SW 1271 (cell line): ENCODE measurements at regions not wholly inside any gene's neighbourhood (a gene's known extent, or its start where the extent isn't known, plus 50 kb on each side); places are given as distances from the start of the nearest gene placed in this dataset.

Experiments
- DNase-seq, 2 experiments: peaks; one replicate each; lab custom pipeline; 2025; lab: John Stamatoyannopoulos, UW

DNA sequence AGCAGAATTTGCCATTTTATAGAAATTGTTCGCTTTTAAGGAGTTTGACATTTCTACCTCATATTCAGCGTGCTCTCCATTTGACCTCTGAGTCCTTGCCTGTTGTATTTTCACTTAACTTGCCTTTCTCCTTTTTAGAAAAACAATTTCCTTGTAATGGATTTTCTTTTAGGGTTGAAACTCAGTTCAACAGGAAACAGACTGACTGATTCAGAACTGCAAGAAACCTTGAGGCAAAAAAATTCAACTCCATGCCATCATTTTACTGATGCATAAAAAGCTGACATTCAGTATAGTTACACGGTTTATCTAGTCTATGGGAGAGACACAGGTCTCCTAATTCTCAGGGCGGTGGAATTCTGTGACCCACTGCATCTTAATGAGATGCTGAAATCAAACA lies 59.8 kb downstream of the MRPS30 start:
- DNase-seq: no peak

DNA sequence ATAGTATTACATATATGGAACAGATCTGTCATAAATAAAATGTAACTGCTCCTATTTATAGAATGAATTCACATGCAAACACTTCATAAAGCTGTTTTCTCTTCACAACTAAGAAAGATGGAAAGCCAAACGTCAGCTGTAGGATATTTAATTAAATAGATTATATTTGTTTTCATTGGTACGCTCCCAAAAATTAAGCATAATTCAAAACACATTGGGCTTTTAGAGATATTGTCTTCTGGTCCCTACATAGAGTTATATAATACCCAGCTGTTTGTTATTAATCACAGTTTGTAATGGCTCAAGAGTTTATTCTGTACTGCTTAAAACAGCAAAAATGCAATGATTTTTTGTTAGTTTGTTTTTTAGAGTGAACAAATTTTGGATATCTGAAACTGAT lies 61.2 kb downstream of the MRPS30 start:
- no peak for DNase-seq

DNA sequence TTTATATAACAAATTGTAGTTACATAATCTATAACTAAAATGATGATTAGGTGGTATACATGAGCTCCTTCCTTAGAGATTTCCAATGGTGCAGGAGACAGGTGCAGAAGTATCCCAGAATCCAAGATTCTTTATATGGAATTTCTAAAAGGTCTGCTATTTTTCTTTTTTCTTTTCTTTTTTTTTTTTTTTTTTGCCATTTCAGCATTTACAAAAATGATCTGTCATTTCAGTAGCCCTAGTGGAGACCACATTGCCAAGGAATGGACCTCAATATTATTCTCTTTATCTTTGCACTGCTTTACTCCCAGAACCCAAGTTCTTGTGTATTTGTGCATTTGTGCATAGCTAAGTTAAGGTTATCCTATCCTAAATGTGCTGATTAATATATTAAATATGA lies 61.7 kb downstream of the MRPS30 start:
- DNase-seq: no peak

DNA sequence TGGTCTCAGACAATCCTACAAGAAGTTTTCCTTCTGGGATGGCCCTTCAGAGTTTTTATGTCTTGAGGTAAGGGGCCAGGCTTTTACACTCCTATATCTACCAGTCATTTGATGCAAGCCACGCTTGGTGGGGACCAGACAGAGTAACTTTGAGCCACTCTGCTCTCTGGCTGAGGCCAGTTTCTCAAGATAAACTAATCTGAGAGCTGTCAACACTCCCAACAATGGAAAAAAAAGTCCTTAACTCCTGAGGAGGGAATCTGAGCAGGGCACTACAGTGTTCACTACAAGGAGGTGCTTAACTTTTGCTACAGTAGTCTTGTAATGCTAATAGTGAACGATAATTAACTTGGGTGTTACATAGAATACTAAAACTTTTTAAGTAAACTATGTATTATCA lies 62.7 kb downstream of the MRPS30 start:
- no peak for DNase-seq

DNA sequence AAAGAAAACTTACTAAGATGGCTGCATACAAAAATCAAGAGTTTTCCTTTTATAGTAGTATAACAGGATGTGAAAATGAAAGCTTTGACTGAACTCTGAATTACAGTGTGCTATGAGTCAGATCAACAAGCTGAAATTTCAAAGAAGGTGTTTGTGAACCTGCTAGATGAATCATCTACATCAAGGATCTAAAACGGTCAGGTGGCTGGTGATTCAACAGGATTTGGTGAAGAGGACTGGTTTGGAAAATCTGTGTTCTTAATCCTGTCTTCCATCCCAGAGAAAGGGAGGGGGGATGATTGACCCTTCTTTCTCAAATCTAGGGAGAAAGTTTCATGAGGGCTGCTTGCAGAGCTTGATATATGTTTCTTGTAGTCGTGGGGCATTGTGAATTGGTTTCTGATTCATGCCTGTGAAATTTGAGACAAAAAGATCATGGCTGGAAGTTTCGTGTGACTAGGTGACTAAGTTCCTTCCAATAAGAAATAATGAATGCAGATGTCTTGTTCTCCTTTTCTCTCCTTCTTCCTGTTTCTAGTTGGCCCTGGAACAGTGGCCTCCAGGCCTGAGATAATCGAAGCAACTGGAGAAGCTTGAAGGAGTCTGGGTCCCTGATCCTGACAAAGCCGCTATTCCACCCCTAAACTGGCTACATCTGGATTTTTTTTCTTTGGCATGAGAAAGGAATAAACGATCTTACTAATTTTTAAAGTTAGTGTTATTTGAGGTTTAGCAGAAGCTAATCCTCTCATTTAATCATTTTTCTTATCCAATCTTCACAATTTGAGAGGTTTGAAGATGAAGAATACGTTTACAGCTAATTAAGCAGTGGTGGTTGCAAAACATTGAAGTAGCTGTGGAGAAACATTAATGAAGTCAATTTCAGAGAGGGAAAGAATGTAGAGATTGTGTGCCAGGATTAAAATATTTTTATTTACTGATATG lies 67.2 kb downstream of the MRPS30 start:
- peak; percentile 88 to 97 for DNase-seq

DNA sequence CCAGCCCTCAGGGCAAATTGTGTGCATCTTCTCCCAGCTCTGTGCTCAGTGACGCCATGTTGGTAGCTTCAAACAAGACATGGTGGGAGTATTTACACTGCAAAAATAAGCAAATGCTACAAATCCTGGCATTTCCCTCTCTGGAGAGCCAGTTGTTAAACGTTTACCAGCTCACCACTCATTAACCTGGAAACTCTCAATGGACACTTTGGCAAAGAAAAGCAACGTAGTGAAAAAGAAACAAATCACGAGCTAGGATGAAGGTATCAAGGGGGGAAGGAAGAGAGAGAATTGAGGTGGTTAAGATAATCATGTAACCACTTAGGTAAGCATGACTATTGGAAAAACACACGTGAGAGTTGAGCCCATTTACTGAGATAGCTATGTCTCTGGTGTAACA lies 72.5 kb downstream of the MRPS30 start:
- no peak for DNase-seq

DNA sequence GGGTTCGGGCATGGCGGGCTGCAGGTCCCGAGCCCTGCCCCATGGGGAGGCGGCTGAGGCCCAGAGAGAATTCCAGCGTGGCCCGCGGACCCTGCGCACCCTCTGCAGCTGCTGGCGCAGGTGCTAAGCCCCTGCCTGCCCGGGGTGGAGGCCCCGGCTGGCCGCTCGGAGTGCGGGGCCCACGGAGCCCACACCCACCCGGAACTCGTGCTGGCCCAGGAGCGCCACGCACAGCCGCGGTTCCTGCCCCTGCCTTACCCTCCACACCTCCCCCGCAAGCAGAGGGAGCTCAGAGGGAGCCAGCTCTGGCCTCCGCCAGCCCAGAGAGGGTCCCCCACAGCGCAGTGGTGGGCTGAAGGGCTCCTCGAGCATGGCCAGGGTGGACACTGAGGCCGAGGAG lies 75.3 kb downstream of the MRPS30 start:
- no peak for DNase-seq

DNA sequence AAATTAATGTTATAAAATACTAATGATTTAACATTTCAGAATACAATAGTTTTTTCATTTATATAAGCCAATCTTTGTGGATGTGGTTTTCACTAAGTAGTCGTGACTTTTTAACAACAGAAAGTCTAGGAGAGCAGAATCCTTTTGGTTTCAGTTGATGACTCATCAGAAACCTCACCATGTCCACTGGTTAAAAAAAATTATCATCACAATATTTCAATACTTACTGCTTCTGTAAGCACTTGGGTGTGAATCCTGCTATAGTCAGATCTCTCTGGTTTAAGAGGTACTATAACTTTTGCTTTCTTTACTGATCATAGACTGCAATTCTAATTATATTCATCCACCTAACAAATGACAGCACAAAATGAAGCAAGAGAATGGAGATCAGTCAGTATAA lies 77.2 kb downstream of the MRPS30 start:
- DNase-seq: peak in 1 of 2 experiments; percentile 10

DNA sequence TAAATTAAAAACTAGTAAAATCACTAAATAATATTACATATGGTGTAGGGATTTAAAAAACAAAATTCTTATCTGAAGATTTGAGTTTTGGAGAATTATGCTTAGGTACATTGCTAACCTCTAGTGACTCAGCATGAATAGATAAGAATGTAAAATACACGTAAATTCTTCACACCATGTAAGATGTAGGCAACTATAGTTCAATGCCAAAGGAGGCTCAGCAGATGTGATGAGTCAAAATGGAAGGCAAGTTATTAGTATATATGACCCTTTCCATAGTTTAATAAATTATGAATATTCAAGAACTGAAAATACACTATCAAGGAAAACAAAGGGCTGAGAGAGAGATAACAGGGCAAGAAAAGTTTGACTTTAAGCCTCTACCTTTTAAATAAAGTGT lies 79.0 kb downstream of the MRPS30 start:
- no peak for DNase-seq

DNA sequence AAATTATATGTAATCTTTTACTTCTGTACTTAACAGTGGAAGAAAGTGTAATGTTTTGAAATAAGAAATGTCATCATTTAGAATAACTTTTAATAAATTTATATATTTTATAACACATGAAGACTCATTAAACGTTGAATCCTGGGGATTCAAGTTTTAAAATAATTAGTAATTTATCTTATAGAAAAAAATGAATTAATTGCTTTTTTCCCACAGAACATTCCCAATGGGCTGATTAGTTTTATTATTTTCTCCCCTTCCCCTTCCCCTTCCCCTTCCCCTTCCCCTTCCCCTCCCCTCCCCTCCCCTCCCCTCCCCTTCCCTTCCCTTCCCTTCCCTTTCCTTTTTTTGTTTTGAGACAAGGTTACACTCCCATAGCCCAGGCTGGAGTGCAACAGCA lies 79.7 kb downstream of the MRPS30 start:
- DNase-seq: no peak

DNA sequence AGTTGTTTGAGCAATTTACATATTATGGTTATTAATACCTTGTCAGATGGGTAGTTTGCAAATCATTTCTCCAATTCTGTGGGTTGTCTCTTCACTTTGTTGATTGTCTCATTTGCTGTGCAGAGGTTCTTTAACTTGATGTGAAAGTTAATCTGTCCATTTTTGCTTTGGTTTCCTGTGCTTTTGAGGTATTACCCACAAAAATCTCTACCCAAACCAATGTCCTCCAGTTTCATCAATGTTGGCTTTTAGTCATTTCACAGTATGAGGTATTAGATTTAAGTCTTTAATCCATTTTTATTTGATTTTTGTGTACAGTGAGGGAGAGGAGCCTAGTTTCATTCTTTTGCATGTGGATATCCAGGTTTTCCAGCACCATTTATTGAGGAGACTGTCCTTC lies 82.4 kb downstream of the MRPS30 start:
- no peak for DNase-seq

DNA sequence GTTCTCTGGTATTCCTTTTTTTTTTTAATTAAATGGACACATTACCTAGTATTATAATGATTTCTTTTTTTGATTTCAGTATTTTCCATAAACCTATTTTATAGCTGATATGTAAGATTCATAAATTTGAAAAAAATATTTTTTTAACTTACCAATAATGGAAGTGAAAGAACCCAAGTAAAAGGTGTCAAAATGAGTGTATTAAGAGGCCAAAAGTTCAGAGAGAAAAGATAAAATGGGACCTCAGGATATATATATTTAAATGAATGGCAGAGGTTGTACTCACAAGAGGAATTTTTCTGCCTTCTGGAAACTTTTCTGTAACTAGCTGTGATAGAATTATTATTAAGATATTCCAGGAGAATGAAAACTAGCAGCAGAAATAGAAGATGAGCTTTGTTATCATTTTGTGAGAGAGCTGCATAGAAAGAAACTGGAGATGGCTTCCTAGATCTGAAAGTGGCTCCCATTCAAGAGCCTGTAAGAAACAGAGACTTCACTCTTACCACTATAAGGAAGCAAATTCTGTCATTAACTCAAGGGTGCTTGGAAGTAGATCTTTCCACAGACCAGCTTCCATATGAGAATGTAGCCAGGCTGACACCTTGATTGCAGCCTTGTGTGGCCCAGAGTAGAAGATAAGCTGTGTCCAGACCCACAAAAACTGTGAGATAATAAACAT lies 91.7 kb downstream of the MRPS30 start:
- DNase-seq: no peak

DNA sequence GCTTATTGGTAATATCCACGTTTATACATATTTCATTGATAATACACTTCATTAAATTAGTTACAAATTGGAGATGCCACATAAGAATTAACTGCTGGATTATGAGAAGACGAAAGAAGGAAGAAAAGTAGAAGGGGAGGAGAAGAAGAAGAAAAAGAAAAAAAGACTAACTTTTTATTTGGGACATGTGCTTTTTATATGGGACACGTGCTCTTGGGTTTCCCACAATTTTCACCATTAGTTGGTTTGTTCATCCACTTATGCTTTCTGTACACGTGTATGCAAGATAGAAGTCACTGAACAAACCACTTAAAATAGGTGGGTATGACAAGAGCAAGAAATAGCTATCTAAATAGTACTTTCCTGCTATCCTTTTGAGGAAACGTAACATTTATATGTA lies 98.6 kb downstream of the MRPS30 start:
- no peak for DNase-seq

DNA sequence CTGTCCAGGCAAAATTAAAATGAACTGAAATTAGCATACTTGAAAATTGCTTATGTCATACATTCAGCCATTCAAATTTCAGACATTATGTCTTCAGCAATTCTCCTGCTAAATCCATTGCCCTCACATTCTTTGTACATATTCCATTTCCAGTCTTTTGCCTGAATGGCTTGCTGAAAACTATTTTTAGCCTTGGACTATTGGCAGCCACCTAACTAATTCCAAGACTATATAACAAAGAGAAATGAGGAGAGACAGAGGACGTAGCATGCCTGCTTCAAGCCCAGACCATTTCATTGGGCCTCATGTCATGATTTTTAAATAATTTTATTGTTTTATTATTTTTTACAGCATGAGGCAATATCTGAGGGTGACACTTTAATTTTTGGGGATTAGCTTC lies 100.3 kb downstream of the MRPS30 start:
- DNase-seq: no peak

DNA sequence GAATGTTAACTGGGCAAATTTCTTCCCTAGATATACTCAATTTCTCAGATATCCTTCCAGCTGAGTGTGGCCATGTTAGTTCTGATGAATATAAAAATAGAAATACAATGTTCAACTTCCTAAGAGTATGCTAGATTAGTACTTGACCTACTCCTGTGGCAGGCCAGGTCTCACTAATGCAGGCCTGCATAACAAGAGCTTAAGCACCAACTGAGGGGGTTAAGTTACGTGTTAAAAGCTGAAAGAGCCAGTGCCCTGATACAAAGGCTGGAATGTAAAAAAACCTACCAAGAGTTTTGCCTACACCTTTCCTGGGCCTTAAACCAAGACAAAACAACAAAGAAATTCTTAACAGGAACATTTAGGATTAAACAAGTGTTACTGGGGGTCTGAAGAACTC lies 102.8 kb downstream of the MRPS30 start:
- DNase-seq: no peak

DNA sequence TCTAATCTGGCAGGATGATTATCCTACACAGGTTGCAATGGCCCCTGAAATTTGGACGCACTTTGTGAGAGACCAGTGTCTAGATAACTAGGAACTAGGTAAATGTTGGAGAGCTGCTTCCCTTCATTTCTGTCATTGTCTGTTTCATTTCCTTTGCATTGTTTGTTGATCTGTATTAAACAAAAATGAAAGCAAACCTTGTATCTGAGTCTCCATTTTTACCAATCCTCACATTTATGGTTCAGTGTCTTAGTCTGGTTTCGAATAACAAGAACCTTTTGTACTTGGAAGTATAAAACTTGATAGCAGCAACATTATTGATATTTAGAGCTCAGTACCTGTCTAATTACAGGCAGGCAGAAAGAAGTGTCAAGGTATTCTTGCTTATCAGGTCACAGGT lies 105.5 kb downstream of the MRPS30 start:
- no peak for DNase-seq

DNA sequence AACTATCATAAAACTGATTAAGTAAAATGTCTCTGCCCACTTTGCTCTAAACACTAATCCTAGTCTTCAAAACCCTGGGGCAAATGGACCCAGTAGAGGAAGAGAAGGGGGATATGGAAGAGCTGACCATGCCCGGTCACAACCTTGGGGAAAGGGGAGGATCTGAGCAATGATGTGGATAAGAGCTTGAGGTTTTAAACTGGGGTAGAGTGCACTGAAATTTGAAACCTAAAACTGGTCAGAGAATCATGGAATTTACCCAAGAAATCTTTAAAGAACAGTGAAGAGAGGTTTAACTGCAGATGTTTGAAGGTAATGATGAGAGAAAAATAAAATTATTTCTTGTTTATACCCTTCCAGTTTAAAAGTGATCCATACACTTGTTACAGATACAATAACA lies 110.8 kb downstream of the MRPS30 start:
- no peak for DNase-seq

DNA sequence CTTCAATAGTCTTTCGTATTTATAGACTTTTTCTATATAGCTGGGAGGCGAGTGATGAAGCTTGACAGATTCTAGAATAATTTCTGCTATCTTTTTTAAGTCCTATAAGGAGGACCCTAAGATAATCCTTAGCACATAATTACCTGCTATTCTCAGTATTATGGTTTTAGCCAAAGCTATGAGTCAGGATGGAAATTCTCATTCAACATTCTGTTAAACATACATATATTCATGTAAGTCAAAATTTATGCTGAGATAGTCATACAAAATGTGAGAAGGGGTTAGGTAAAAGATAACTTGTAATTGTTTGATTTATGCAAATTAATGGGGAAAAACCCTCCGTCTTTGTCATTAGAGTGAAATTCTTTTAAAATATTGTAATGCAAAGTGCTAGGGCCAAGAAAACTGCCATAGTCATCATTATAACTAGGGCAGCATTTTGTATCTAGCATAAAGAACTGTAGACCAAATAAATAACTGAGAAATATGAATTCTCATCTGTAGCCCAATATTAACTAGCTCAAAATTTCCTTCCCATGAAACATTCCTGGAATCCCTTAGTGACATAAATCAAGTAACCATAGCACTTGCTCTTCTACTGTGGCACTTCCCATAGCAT lies 118.5 kb downstream of the MRPS30 start:
- no peak for DNase-seq

DNA sequence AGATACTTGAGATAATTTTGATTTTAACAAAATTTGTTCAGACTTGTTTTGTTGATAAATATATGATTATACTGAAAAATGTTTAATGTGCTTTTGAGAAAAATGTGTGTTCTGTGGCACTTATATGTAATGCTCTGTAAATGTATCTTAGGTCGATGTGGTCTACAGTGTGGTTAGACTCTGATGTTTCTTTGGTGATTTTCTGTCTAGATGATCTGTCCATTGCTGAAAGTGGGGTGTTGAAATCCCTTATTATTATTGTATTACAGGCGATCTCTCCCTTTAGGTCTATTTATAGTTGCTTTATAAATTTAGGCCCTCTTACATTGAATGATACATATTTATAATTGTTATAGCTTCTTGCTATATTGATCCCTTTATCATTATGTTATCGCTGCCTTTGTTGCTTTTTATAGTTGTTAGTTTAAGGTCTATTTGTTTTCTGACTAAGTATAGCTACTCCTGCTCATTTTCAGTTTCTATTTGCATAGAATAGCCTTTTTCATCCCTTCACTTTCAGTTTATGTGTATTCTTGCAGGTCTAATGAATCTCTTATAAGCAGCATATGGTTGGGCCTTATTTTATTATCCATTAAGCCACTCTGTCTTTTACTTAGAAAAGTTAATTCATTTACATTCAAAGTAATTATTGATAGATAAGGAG lies 124.3 kb downstream of the MRPS30 start:
- DNase-seq: no peak

DNA sequence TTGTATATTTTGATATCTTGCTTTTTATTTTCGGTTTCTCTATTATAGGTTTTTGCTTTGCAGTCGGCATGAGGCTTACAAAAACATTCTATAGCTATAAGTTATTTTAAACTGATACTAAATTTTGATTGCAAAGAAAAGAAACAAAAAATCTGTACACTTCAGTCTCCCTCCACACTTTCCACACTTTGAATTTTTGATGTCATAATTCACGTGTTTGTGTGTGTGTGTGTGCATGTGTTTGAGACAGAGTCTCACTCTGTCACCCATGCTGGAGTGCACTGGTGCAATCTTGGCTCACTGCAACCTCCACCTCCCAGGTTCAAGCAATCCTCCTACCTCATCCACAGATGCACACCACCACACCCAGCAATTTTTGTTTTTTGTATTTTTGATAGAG lies 124.9 kb downstream of the MRPS30 start:
- no peak for DNase-seq

DNA sequence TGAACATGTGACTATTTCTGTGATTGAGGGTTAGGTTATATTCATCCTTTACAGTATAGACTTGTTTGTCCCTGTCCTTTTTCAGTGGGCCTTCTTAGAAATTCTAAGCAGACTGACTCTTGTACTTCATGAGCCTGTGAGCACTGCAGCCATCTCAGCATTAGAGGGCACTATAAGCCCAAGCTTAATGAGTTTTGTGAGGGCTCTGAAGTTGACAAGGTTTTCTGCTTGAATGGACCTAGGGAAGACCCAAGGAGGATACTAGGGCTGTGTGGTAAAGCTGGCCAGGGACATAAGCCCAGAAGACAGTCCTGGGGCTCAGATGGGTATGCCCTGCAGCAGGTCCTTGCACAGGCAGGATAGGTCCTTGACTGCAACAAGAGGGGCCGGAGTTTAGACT lies 126.5 kb downstream of the MRPS30 start:
- DNase-seq: peak in 1 of 2 experiments; percentile 32

DNA sequence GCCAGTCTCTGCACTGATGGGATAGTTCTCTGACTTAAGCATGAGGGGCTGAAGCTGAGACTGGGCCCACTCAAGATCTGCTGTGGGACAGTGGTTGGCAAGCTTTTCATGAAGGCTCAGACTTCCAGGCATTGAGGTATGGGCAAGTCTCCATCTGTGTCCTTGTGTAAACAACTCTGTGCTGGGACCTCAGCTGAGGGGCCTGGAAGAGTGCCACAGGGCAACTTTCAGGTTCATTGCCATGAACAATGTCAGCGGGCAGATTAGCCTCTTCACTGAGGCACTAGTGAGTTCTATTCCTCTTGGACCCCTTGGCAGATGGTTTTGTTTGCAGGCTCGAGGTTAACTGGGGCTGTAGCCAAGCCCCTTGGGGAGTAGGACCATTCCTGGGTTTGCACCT lies 127.1 kb downstream of the MRPS30 start:
- no peak for DNase-seq
